SK-N-SH treated with all-trans-retinoic acid at 6 μM for 48 hours (cell line): ENCODE measurements at regions not wholly inside any gene's neighbourhood (a gene's known extent, or its start where the extent isn't known, plus 50 kb on each side); places are given as distances from the start of the nearest gene placed in this dataset.

ENCODE experiments used
- ARNTL ChIP-seq: fragments of 450-650 bp; formaldehyde crosslinking; IDR thresholded peaks from 2 replicates; pipeline ENCODE4 v1.5.0; 2020; ENCODE audit warnings: low read depth, mild to moderate bottlenecking, moderate library complexity, borderline replicate concordance
- CSDC2 ChIP-seq: fragments of 250-450 bp; sonication (Bioruptor Pico); IDR thresholded peaks from 2 replicates; pipeline ENCODE4 v1.5.0; 2020; ENCODE audit warnings: mild to moderate bottlenecking, moderate library complexity
- ESRRG ChIP-seq: fragments of 250-450 bp; sonication (Bioruptor Pico); IDR thresholded peaks from 2 replicates; pipeline ENCODE4 v1.6.1; 2021; ENCODE audit warnings: mild to moderate bottlenecking
- GLIS3 ChIP-seq: fragments of 250-450 bp; sonication (Bioruptor Pico); IDR thresholded peaks from 2 replicates; pipeline ENCODE4 v1.5.0; 2020; ENCODE audit warnings: mild to moderate bottlenecking, moderate library complexity
- OSR1 ChIP-seq: fragments of 250-450 bp; sonication (Bioruptor Pico); IDR thresholded peaks from 2 replicates; pipeline ENCODE4 v1.8.0; 2022; ENCODE audit warnings: moderate library complexity, mild to moderate bottlenecking, inconsistent platforms
- PATZ1 ChIP-seq: fragments of 250-450 bp; sonication (Bioruptor Pico); IDR thresholded peaks from 2 replicates; pipeline ENCODE4 v1.8.0; 2020; ENCODE audit warnings: mild to moderate bottlenecking, moderate library complexity, borderline replicate concordance
- POU6F1 ChIP-seq: fragments of 250-450 bp; sonication (Bioruptor Pico); IDR thresholded peaks from 2 replicates; pipeline ENCODE4 v1.8.0; 2021; ENCODE audit warnings: low read depth, mild to moderate bottlenecking, moderate library complexity, borderline replicate concordance
- PPARA ChIP-seq: fragments of 250-450 bp; sonication (Bioruptor Pico); IDR thresholded peaks from 2 replicates; pipeline ENCODE4 v1.5.0; 2020; ENCODE audit warnings: mild to moderate bottlenecking, borderline replicate concordance
- TCF4 ChIP-seq: fragments of 250-450 bp; sonication (Bioruptor Pico); IDR thresholded peaks from 2 replicates; pipeline ENCODE4 v1.8.0; 2021; ENCODE audit warnings: mild to moderate bottlenecking, moderate library complexity, borderline replicate concordance
- ZC3H10 ChIP-seq: fragments of 250-450 bp; sonication (Bioruptor Pico); IDR thresholded peaks from 2 replicates; pipeline ENCODE4 v1.5.1; 2021; ENCODE audit warnings: mild to moderate bottlenecking, moderate library complexity
- ZFP3 ChIP-seq: fragments of 250-450 bp; sonication (Bioruptor Pico); IDR thresholded peaks from 2 replicates; pipeline ENCODE4 v1.5.0; 2020; ENCODE audit warnings: mild to moderate bottlenecking, moderate library complexity
- ZNF565 ChIP-seq: fragments of 450-650 bp; formaldehyde crosslinking; conservative IDR thresholded peaks from 2 replicates; pipeline ENCODE4 v1.5.0; 2020; ENCODE audit warnings: low read depth, mild to moderate bottlenecking, moderate library complexity

GRCh38 chr13:27712421-27712820 is 79.9 kb upstream of the GSX1 start:
- no peak for TF ChIP-seq PPARA (CRISPR knock-in tag)
- no peak for TF ChIP-seq GLIS3
- no peak for TF ChIP-seq OSR1
- no peak for TF ChIP-seq ARNTL
- no peak for TF ChIP-seq PATZ1
- no peak for TF ChIP-seq CSDC2 (CRISPR knock-in tag)
- no peak for TF ChIP-seq POU6F1
- TF ChIP-seq ZC3H10 (CRISPR knock-in tag) = no peak
- no peak for TF ChIP-seq ZFP3
- no peak for TF ChIP-seq ZNF565 (CRISPR knock-in tag)
- no peak for TF ChIP-seq ESRRG
- no peak for TF ChIP-seq TCF4 (CRISPR knock-in tag)
